ENCODE measurements at regions not wholly inside any gene's neighbourhood (a gene's known extent, or its start where the extent isn't known, plus 50 kb on each side); places are given as distances from the start of the nearest gene placed in this dataset.

- TF ChIP-seq, protein P1, sequence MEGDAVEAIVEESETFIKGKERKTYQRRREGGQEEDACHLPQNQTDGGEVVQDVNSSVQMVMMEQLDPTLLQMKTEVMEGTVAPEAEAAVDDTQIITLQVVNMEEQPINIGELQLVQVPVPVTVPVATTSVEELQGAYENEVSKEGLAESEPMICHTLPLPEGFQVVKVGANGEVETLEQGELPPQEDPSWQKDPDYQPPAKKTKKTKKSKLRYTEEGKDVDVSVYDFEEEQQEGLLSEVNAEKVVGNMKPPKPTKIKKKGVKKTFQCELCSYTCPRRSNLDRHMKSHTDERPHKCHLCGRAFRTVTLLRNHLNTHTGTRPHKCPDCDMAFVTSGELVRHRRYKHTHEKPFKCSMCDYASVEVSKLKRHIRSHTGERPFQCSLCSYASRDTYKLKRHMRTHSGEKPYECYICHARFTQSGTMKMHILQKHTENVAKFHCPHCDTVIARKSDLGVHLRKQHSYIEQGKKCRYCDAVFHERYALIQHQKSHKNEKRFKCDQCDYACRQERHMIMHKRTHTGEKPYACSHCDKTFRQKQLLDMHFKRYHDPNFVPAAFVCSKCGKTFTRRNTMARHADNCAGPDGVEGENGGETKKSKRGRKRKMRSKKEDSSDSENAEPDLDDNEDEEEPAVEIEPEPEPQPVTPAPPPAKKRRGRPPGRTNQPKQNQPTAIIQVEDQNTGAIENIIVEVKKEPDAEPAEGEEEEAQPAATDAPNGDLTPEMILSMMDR (conservative IDR thresholded peaks at IDR 0.05; ENCODE audit: low read depth in 2 of 2): no peak
- no peak for TF ChIP-seq POLR2AphosphoS5 (IDR thresholded peaks at IDR 0.05; ENCODE audit: low read depth)
- TF ChIP-seq, protein P2, sequence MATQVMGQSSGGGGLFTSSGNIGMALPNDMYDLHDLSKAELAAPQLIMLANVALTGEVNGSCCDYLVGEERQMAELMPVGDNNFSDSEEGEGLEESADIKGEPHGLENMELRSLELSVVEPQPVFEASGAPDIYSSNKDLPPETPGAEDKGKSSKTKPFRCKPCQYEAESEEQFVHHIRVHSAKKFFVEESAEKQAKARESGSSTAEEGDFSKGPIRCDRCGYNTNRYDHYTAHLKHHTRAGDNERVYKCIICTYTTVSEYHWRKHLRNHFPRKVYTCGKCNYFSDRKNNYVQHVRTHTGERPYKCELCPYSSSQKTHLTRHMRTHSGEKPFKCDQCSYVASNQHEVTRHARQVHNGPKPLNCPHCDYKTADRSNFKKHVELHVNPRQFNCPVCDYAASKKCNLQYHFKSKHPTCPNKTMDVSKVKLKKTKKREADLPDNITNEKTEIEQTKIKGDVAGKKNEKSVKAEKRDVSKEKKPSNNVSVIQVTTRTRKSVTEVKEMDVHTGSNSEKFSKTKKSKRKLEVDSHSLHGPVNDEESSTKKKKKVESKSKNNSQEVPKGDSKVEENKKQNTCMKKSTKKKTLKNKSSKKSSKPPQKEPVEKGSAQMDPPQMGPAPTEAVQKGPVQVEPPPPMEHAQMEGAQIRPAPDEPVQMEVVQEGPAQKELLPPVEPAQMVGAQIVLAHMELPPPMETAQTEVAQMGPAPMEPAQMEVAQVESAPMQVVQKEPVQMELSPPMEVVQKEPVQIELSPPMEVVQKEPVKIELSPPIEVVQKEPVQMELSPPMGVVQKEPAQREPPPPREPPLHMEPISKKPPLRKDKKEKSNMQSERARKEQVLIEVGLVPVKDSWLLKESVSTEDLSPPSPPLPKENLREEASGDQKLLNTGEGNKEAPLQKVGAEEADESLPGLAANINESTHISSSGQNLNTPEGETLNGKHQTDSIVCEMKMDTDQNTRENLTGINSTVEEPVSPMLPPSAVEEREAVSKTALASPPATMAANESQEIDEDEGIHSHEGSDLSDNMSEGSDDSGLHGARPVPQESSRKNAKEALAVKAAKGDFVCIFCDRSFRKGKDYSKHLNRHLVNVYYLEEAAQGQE (IDR thresholded peaks at IDR 0.05; ENCODE audit: unreplicated experiment): no peak
- no peak for TF ChIP-seq EZH2 (IDR thresholded peaks at IDR 0.05; ENCODE audit: low read depth, unreplicated experiment)
- no peak for TF ChIP-seq EZH2phosphoT487 (IDR thresholded peaks at IDR 0.05; ENCODE audit: unreplicated experiment)
- TF ChIP-seq JUNB (IDR thresholded peaks at IDR 0.05; ENCODE audit: unreplicated experiment): no peak
- TF ChIP-seq CREB1 (CRISPR knock-in tag; IDR thresholded peaks at IDR 0.05; ENCODE audit: low read depth): no peak
- no peak for TF ChIP-seq ZNF331 (CRISPR knock-in tag; IDR thresholded peaks at IDR 0.05; ENCODE audit: low read depth)
Observed at GRCh38 chr1:22339237-22339636, 112.4 kb upstream of the ZBTB40 start.
